H54 (cell line): ENCODE measurements at regions not wholly inside any gene's neighbourhood (a gene's known extent, or its start where the extent isn't known, plus 50 kb on each side); places are given as distances from the start of the nearest gene placed in this dataset.
A peak's percentile ranks its signal among the peaks of the same experiment; 100 is the strongest.
"Not testable (repeated sequence)": the region's sequence is repeated elsewhere in the genome, so short reads cannot be mapped to it uniquely, and the experiment has no call there.

Source experiments
- DNase-seq: peaks from one replicate; pipeline ENCODE4 v3.0.0; 2011; ENCODE audit warnings: low spot score, mixed read lengths; ENCODE audit not compliant: insufficient read length
- FAIRE-seq: peaks from 3 replicates; lab custom pipeline; 2011; peaks lifted over from hg19 to GRCh38; lab: Jason Lieb, UNC
- POLR2A ChIP-seq: IDR thresholded peaks from 2 replicates; pipeline ENCODE4 v1.6.1; 2011; ENCODE audit warnings: low read depth, mild to moderate bottlenecking, low read length

DNA sequence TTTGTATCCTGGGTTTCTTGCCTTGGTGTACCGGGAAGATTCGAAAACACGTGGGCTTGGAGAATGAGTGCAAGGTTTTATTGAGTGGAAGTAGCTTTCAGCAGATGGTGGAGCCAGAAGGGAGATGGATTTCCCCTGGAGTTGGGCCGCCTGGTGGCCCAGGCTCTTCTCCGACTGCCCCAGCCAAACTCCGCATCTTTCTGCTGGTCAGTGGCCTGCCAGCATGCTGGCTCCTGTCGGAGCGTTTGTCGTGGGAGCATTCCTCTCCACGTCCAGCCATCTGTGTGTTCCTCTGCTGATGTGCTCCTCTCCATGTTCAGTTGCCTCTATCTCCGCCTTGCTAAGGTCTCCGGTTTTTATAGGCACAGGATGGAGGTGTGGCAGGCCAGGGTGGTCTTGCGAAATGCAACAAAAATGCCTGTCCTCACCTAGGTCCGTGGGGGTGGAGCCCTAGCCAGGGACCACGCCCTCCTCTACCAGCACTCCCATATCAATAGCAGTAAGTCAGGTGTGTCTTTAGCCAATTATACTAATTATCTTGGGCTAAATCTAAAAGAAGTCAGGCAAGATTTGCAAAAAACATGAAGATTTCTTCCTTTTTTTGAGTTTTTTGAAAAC is 745.8 kb upstream of the AMOT start:
- FAIRE-seq (no peak), DNase-seq (no peak)
- TF ChIP-seq POLR2A: no peak

DNA sequence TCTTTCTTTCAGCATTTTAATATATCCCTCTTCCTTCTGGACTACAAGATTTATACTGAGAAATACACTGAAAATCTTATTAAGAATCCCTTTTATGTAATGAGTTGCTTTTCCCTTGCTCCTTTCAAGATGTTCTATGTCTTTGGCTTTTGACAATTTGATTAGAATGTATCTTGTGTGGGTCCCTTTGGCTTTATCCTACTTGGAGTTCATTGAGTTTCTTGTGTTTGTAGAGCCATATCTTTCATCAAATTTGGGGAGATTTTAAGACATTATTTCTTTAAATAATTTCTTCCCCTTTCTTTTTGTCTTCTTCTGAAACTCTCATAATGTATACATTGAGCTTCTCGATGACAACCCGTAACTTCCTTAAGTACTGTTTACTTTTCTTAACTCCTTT is 739.9 kb upstream of the AMOT start:
- DNase-seq (no peak), FAIRE-seq (no peak)
- no peak for TF ChIP-seq POLR2A

DNA sequence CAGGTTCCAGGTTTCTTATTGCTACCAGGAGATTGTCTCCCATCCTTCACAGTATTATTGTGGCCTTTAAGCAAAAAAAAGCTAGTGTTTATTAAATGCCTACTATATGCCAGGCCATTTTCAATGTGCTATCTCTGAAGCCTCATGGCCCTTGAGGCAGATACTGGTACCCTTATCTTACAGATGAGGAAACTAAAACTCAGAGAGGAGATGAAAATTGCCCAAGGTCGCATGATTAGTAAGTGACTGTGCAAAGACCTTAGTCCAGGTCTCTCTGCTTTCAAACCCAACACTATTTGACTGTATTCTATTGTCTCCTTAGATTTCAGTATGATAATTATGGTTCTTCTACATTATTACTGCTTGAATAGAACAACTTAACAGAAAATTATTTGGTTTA is 717.9 kb upstream of the AMOT start:
- DNase-seq (no peak), FAIRE-seq (no peak)
- TF ChIP-seq POLR2A: no peak

DNA sequence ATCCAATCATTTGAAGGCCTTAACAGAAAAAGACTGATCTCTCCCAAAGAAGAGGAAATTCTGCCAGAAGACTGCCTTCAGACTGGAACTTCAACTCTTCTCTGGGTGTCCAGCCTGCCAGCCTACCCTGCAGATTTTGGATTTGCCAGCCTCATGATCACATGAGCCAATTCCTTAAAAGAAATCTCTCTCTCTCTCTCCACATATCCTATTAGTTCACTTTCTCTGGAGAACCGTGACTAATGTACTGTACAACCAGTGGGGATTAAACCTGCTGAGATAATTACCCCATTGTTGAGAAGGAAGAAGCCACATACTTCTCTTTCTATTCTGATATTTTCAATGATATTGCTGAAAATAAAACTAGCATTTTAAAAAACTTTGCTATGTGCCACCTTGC is 711.3 kb upstream of the AMOT start:
- FAIRE-seq: no peak
- TF ChIP-seq POLR2A: no peak
- DNase-seq: no peak

DNA sequence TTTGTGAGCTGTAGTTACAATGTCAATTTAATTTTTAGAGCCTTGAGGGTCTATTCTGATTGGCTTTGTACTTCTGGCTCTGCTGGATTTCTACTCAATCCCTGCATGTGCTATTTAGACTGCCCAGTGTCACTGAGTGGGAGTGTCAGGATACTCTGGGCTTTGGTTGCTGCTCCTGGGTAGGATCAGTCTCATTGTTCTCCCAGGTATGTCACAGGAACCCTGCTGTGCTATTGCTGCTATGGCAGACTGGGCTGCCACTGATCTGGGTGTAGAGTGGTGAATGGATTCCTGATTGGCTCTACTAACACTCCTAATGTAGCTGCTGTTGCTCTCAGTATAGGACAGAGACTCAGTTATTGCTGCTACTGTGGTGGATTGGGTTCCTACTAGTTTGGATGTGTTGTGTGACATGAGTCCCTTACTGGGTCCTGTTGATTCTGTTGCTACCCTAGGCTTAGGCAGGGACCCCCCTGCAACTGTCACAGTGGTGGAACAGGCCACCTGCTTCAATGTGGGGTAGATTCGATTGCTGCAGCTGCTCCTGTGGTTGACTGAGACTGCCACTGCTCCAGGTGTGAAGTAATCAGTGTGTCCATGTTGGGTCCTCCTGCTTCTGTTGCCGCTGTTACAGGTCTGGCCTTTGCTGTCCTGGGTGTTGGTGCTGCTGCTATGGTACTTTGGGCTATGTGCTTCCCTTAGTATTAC is 707.8 kb upstream of the AMOT start:
- no peak for TF ChIP-seq POLR2A
- FAIRE-seq (no peak), DNase-seq (no peak)

DNA sequence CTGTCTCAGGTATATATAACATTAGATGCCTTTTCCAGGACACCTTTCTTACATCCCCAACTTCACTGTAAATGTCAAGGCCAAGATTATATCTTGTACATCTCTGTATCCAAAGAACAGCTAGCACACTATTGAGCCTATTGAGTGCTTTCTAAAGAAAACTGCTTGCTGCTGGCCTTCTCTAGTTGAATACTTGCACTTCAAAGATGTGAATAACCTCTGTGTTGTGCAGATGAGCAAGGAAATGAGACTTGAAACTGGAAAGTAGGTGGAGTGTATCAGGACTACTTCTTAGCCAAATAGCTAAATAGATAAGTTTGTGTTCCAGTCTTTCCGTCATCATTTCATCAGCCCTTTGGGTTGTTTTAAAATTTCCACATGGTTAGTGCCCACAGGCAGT is 704.4 kb upstream of the AMOT start:
- DNase-seq (no peak), FAIRE-seq (no peak)
- TF ChIP-seq POLR2A: no peak

DNA sequence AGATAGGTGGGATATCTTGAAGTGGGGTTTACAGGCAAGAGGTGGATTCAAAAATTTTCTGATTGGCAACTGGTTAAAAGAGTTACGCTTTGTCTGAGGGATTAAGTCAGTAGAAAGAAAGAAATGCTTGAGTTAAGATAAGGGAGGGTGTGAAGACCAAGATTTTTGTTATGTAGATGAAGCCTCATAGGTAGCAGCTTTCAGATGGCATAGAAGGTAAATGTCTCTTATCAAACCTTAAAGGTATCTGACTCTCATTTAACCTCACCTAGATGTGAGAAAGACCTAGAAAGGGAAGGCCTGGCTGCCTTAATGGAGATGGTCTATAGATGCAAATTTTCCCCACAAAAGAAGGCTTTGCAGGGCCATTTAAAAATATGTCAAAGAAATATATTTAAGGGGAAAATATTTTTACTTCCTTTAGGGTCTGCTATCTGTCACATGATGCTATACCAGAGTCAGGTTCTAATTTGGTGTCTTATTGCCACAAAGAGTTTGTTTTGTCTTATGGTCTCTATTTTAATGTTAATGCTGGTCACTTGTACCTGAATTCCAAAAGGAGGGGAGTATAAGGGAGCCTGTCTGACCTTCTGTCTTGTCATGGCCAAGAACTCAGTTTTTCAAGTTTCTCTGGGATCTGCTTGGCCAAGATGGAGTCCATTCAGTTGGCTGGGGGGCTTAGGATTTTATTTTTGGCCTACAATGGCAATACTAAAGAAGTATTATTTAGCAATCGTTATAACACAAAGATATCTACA is 699.1 kb upstream of the AMOT start:
- no peak for DNase-seq
- no peak for TF ChIP-seq POLR2A
- no peak for FAIRE-seq

DNA sequence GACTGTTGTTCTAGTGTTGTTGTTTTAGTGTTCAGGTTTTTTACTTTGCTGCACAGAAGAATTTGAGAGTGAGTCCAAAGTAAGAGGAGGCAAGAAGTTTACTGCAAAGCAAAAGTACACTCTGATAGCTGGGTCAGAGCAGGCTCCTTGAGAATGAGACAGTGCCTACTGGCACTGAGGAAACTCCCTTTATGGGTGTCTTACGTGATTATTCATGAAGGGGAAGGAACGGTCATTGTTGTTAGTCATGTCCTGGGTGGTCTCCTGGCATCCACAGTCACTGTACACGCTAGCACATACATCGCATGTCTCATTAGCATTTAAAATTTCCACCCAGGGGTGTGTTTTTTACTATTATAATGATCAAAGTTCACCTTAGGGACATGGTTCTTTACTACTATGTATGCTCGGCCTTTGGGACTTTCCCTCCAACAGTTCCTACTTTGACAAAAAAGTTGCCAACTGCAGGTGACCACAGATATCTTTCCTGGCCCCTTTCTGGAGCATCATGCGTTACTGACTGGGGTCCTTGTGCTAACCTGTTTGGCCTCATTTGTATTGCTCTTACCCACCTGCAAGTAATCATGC is 688.9 kb upstream of the AMOT start:
- no peak for TF ChIP-seq POLR2A
- DNase-seq (no peak), FAIRE-seq (no peak)

DNA sequence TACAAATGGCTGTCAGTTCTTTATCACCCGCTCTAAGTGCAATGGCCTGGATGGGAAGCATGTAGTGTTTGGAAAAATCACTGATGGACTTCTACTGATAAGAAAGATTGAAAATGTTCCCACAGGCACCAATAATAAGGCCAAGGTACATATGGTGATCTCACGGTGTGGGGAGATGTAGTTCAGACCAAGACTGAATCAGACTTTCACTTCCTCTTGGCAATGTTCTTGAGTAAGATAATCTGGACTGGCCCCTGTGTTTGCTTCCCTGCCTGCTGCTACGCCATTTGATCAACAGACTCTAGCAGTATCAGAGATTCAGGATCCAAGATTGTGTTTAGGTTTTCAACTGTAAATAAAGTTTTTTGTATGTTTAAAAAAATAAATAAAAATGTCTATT is 682.2 kb upstream of the AMOT start:
- no peak for TF ChIP-seq POLR2A
- DNase-seq: no peak
- no peak for FAIRE-seq

DNA sequence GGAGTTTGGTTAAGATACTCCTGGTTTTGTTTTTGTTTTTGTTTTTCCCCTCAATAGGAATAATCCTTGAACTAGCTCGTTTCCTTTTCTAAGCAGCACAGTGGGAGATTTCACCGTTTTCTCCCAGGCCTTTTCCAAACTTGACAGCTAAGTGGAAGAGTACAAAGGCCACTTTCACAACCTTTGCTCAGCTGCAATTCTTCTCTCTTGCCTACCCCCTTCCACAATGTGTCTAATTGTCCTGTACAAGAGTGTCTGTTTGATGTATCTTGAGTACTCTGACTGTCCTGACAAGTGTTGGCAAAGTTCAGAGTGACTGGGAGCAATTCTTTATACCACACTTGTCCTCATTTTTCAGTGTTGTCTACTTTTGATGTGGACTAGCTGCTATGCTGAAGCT is 674.3 kb upstream of the AMOT start:
- no peak for FAIRE-seq

DNA sequence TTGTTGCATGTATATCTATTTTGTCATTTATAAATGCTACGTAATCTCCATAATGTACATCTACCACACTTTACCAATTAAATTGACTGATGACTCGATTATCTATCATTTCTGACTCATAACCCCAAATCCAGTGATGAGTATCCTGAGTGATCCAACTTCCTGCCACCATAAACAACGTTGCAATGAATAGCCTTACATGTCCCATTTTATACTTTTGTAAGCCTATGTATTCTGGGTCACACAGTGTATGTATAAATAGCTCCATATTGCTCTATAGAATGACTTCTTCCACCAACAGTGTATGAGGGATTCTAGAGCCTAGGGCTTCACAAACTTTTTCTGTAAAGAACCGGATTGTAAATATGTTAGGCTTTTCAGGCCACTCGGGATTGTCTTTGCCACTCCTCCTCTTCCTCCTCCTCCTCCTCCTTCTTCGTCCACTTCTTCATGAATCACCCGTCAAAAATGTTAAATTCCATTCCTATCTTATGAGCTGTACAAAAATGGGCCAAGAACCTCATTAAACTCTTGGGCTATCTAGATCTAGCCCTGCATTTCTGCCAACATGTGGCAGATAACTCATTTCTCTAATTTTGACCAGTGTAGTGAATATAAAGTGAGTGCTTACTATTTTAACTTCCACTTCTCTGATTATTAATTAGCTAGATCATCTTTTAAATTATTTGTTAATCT is 672.2 kb upstream of the AMOT start:
- peak; percentile 89 for FAIRE-seq
- peak; percentile 11 for DNase-seq
- TF ChIP-seq POLR2A: no peak

More for the DNA sequence above, 674.3 kb upstream of the AMOT start:
- no peak for TF ChIP-seq POLR2A
- DNase-seq: no peak

DNA sequence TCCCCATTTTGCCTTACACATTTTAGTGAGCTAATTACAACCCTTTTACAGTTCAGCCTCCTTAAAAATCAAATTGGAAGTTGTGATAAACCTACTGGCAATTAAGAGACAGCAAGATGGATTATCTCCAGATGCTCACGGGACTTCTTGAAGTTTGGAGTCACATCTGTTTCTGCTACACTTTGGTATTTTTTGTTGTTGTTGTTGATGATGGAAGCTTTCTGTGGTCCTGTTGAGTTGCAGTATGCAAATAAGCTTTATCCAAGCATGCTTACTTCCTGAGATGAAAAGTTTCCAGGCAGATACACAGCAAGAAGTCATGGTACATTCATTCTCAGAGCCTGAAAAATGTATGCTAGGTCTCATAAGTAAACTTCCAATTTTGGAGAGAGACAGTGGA is 670.0 kb upstream of the AMOT start:
- DNase-seq (no peak), FAIRE-seq (no peak)
- no peak for TF ChIP-seq POLR2A

DNA sequence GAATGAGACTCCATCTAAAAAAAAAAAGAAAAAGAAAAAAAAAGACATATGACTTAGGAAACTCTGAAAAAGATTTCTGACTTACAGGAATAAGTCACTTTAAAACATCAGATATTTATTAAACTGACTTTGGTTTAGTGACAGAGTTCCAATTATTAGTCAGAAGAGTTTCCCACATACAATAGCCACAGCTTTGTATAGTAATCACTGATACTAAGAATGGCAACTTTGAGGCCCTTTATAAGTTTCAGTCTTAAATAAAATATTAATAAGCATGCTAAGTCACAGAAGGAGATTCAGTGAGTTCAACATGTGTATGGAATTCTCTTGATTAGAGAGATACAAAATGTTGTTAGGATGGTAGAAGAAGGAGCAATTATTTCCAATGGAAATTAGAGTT is 652.3 kb upstream of the AMOT start:
- FAIRE-seq (no peak), DNase-seq (no peak)
- no peak for TF ChIP-seq POLR2A

DNA sequence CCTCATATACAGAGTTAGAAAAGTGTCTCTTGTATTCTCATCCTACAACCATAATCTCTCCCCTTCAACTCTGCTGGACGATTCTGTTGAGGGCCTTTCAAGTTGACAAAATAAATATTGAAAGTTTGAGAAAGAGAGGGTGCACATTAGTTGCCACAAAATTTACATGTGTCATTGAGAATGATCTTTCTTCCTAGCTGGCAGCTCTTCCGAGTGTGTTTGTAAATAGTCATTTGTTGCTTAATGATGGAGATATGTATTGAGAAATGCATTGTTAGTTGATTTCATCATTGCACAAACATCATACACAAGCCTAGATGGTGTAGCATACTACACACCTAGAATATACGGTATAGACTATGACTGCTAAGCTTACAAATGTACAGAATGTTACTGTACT is 632.8 kb upstream of the AMOT start:
- no peak for DNase-seq
- FAIRE-seq: no peak
- no peak for TF ChIP-seq POLR2A

DNA sequence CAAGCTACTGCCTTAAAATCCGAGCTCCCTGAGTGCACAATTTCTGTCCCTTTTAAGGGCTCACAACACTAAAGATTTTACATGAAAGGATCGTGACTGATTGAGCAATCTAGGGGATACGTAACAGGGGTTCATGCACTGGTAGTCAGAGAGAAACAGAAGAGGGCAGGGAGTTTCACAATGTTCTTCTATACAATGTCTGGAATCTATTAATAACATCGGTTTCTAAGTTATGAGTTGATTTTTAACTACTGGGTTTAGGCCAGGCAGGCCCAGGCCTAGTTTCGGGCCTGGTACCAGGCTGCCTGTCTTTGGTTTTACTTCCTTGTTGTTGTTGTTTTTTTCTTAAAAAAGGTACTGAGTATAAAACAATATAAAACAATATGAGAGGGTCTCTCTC is 632.4 kb upstream of the AMOT start:
- not testable (repeated sequence) for DNase-seq, FAIRE-seq
